BLaER1 treated with 17β-estradiol and CSF1 and Interleukin-3, amounts not matched to agents 10 nM and 100 nM (cell line): ENCODE measurements at regions not wholly inside any gene's neighbourhood (a gene's known extent, or its start where the extent isn't known, plus 50 kb on each side); places are given as distances from the start of the nearest gene placed in this dataset.
"Not testable (repeated sequence)": the region's sequence is repeated elsewhere in the genome, so short reads cannot be mapped to it uniquely, and the experiment has no call there.

Experiments used
- H3K27ac ChIP-seq, 11 experiments: shearing (Covaris generic); formaldehyde crosslinking; 2 replicates each; pipeline ENCODE4 v1.8.1; 2022
- H3K27me3 ChIP-seq, 11 experiments: shearing (Covaris generic); formaldehyde crosslinking; 2 replicates each; pipeline ENCODE4 v1.8.1; 2022
- H3K36me3 ChIP-seq, 11 experiments: shearing (Covaris generic); formaldehyde crosslinking; 2 replicates each; pipeline ENCODE4 v1.8.1; 2022
- H3K4me1 ChIP-seq, 10 experiments: shearing (Covaris generic); formaldehyde crosslinking; 2 replicates each; pipeline ENCODE4 v1.8.1; 2022
- H3K4me2 ChIP-seq, 11 experiments: shearing (Covaris generic); formaldehyde crosslinking; 2 replicates each; pipeline ENCODE4 v1.8.1; 2022
- H3K4me3 ChIP-seq, 10 experiments: shearing (Covaris generic); formaldehyde crosslinking; 2 replicates each; pipeline ENCODE4 v1.8.1; 2022
- H3K9ac ChIP-seq, 11 experiments: shearing (Covaris generic); formaldehyde crosslinking; 2 replicates each; pipeline ENCODE4 v1.8.1; 2022
- H3K9me3 ChIP-seq, 11 experiments: shearing (Covaris generic); formaldehyde crosslinking; replicated peaks in 1 of 11; 2 replicates each; pipeline ENCODE4 v1.8.1; 2022
- H4K20me1 ChIP-seq, 11 experiments: shearing (Covaris generic); formaldehyde crosslinking; 2 replicates each; pipeline ENCODE4 v1.8.1; 2022
- Cebpa-rat ChIP-seq, 11 experiments: shearing (Covaris generic); IDR thresholded peaks; 2 replicates each; pipeline ENCODE4 v1.8.1; 2022

- Histone ChIP-seq H3K36me3 (no peaks in the 10 kb centered on the region), H3K9me3 (peaks cover 16 to 34% (median 26%) of the 10 kb centered on the region in 11 experiments), H3K9ac (no peak overlapping the region), H3K4me2 (no peak overlapping the region), H3K27ac (no peak overlapping the region), H3K4me1 (no peaks in the 10 kb centered on the region), H3K27me3 (no peaks in the 10 kb centered on the region), H3K4me3 (no peak overlapping the region), H4K20me1 (no peaks in the 10 kb centered on the region)
- no peak for TF ChIP-seq Cebpa-rat (IDR thresholded peaks at IDR 0.05)
Observed at GRCh38 chr1:185648858-185649589, 85.2 kb upstream of the HMCN1 start.

DNA sequence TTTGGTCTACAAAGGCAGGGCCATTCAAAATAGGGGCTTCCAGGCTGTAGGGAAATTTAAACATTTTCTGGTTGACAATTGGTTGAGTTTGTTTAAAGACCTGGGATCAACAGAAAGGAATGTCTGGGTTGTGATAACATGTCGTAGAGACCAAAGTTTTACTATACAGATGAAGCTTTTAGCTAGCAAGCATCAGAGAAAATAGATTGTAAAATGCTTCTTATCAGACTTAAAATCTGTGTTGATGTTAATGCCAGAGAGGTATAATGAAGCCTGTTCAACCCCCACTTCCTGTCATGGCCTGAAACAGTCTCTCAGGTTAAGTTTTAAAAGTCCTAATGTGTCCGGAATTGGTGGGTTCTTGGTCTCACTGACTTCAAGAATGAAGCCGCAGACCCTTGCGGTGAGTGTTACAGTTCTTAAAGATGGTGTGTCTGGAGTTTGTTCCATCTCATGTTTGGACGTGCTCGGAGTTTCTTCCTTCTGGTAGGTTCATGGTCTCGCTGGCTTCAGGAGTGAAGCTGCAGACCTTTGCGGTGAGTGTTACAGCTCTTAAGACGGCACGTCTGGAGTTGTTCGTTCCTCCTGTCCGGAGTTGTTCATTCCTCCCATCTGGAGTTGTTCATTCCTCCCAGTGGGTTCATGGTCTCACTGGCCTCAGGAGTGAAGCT is 86.5 kb upstream of the HMCN1 start:
- H3K9ac ChIP-seq, H3K4me2 ChIP-seq, H3K27ac ChIP-seq: not testable (repeated sequence)

DNA sequence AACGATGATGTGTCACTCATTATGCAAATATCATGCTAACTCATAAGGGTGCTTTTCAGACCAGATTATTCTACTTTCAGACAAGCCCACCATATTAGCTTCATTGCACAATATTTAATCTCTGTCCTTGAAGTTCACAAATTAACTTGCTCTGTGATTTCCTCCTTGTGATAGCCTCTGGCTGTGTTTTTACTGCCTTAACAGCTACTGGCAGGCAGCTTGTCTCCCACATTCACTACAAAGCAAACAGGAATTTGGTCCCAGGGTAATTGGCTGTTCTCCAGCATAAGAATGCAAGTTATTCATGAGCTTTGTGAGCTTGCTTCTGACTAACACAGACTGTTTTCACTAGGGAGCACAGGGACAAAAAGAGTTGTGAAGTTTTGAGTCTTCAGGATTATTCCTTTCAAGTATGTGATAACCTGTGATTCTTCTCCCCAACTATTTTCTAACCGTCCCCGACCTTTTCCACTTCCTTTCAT is 87.9 kb upstream of the HMCN1 start:
- Histone ChIP-seq H3K4me2 (no peak overlapping the region), H3K4me3 (no peak overlapping the region), H3K27ac (no peak overlapping the region), H3K36me3 (no peaks in the 10 kb centered on the region), H3K4me1 (no peaks in the 10 kb centered on the region), H4K20me1 (no peaks in the 10 kb centered on the region), H3K9ac (no peak overlapping the region), H3K9me3 (peaks cover 17 to 40% (median 29%) of the 10 kb centered on the region in 11 experiments), H3K27me3 (no peaks in the 10 kb centered on the region)
- TF ChIP-seq Cebpa-rat (IDR thresholded peaks at IDR 0.05): no peak

More for the DNA sequence above, 86.5 kb upstream of the HMCN1 start:
- H3K4me1 ChIP-seq, H4K20me1 ChIP-seq, H3K27me3 ChIP-seq, H3K36me3 ChIP-seq, H3K4me3 ChIP-seq: not testable (repeated sequence)
- H3K9me3 ChIP-seq: peaks cover 17 to 36% (median 26%) of the 10 kb centered on the region in 11 experiments

GRCh38 chr1:185645686-185646085 is 88.5 kb upstream of the HMCN1 start:
- no peaks in the 10 kb centered on the region for H3K36me3 ChIP-seq
- H3K27me3 ChIP-seq: no peaks in the 10 kb centered on the region
- no peak overlapping the region for H3K4me3 ChIP-seq
- TF ChIP-seq Cebpa-rat (IDR thresholded peaks at IDR 0.05): no peak
- no peak overlapping the region for H3K27ac ChIP-seq
- H3K4me1 ChIP-seq: no peaks in the 10 kb centered on the region
- peaks cover 17 to 40% (median 29%) of the 10 kb centered on the region in 11 experiments for H3K9me3 ChIP-seq
- no peaks in the 10 kb centered on the region for H4K20me1 ChIP-seq
- H3K9ac ChIP-seq: no peak overlapping the region
- H3K4me2 ChIP-seq: no peak overlapping the region

DNA sequence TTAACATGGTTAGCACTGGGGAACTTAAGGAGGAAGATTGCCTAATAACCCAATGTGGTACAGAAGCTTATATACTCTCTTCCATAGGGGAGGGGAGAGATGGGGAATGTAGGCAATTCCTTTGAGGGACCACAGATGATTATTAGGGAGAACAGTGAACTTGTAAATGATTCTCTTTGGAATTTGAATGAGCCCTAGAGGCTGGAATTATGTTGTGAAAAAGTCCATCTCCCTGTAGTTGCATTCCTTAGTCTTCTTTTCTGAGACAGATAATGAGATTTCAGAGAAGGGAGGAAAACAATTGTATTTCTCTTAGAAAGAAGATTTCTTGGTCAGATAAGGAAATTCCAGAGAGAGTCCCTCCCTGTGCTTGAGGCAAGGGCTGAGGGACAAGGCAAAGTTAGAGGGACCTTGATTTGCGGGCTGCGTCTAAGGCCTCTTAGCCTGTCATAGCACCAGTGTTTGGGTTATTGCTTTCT is 89.0 kb upstream of the HMCN1 start:
- Histone ChIP-seq H3K9me3 (peaks cover 17 to 40% (median 29%) of the 10 kb centered on the region in 11 experiments), H3K36me3 (no peaks in the 10 kb centered on the region), H3K9ac (no peak overlapping the region), H3K4me1 (no peaks in the 10 kb centered on the region), H3K4me3 (no peak overlapping the region), H4K20me1 (no peaks in the 10 kb centered on the region), H3K27ac (no peak overlapping the region), H3K4me2 (no peak overlapping the region), H3K27me3 (no peaks in the 10 kb centered on the region)
- TF ChIP-seq Cebpa-rat (IDR thresholded peaks at IDR 0.05): no peak

DNA sequence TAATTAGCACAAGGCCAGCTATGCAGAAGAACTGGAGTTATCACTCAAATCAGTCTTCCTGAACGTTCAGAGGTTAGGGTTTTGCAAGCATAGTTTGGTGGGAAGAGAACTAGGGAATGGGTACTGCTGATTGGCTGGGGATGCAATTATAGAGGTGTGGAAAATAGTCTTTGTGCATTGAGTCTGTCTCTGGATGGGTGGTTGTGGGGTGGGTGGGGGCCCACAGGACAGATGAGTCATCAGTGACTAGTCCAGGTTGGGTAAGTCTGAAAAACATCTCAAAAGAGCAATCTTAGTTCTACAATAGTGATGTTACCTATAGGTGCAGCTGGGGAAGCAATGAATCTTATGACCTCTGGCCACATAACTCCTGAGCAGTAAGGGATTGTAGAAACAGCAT is 89.7 kb upstream of the HMCN1 start:
- no peaks in the 10 kb centered on the region for H3K4me1 ChIP-seq
- H3K36me3 ChIP-seq: no peaks in the 10 kb centered on the region
- H3K27me3 ChIP-seq: no peaks in the 10 kb centered on the region
- no peak overlapping the region for H3K4me3 ChIP-seq
- H3K9me3 ChIP-seq: peaks cover 17 to 39% (median 28%) of the 10 kb centered on the region in 11 experiments
- no peak overlapping the region for H3K27ac ChIP-seq
- no peak for TF ChIP-seq Cebpa-rat (IDR thresholded peaks at IDR 0.05)
- H4K20me1 ChIP-seq: no peaks in the 10 kb centered on the region
- no peak overlapping the region for H3K4me2 ChIP-seq
- H3K9ac ChIP-seq: no peak overlapping the region

DNA sequence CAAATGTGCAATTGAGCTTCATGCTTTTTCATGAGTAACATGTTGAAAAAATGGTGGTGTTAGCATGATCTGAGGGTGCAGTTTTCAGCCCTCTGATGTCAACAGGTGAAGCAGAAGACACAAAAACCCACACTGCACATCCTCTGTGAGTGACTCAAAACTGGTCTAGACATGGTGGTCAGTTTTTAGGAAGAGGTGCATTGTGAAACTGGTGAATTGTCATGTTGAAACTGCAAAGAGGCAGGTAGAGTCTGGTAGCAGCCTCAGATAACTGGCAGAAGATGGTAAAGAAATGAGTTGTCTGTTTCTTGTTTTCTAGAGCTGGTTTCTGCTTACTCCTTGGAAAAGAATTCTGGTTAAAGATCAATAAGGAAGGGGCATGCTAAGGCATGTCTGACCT is 97.3 kb upstream of the HMCN1 start:
- H4K20me1 ChIP-seq: no peaks in the 10 kb centered on the region
- peaks cover 4 to 24% (median 13%) of the 10 kb centered on the region in 11 experiments; a peak in 14 of 22 replicates for H3K9me3 ChIP-seq
- H3K4me1 ChIP-seq: peaks cover 0 to 25% (median 5%) of the 10 kb centered on the region in 10 experiments; a peak in 10 of 20 replicates
- H3K27ac ChIP-seq: no peak overlapping the region
- H3K4me3 ChIP-seq: no peak overlapping the region
- no peaks in the 10 kb centered on the region for H3K27me3 ChIP-seq
- no peak overlapping the region for H3K4me2 ChIP-seq
- no peak overlapping the region for H3K9ac ChIP-seq
- H3K36me3 ChIP-seq: no peaks in the 10 kb centered on the region
- TF ChIP-seq Cebpa-rat (IDR thresholded peaks at IDR 0.05): no peak

DNA sequence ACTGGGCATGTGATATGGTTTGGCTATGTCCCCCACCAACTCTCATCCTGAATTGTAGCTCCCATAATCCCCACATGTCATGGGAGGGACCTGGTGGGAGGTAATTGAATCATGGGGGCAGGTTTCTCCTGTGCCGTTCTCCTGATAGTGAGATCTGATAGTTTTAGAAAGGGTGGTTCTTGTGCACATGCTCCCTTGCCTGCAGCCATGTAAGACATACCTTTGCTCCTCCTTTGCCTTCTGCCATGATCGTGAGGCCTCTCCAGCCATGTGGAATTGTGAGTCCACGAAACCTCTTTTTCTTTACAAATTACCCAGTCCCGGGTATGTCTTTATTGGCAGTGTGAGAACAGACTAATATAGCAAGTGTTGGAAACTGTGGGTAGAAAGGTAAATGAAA is 99.5 kb upstream of the HMCN1 start:
- H3K4me2 ChIP-seq: no peak overlapping the region
- H3K9me3 ChIP-seq: peaks cover 4 to 24% (median 13%) of the 10 kb centered on the region in 11 experiments; a peak in 14 of 22 replicates
- TF ChIP-seq Cebpa-rat (IDR thresholded peaks at IDR 0.05): no peak
- no peaks in the 10 kb centered on the region for H3K27me3 ChIP-seq
- H4K20me1 ChIP-seq: no peaks in the 10 kb centered on the region
- H3K27ac ChIP-seq: no peak overlapping the region
- no peaks in the 10 kb centered on the region for H3K36me3 ChIP-seq
- H3K9ac ChIP-seq: no peak overlapping the region
- H3K4me1 ChIP-seq: peaks cover 0 to 25% (median 5%) of the 10 kb centered on the region in 10 experiments; a peak in 10 of 20 replicates
- H3K4me3 ChIP-seq: no peak overlapping the region

- Histone ChIP-seq H3K4me2 (peak overlapping the region in 6 of 11 experiments; percentile 6 to 74 (median 64); a peak in 10 of 22 replicates), H3K4me3 (no peak overlapping the region), H3K27ac (peak overlapping the region in 5 of 11 experiments; percentile 34 to 72 (median 58); a peak in 8 of 22 replicates), H4K20me1 (no peaks in the 10 kb centered on the region), H3K9ac (0 out of 22 replicates have a peak overlapping the region, but pooled peaks of 1 of the 11 experiments have one; percentile 8), H3K27me3 (no peaks in the 10 kb centered on the region), H3K36me3 (no peaks in the 10 kb centered on the region), H3K4me1 (peaks cover 0 to 25% (median 5%) of the 10 kb centered on the region in 10 experiments; a peak in 10 of 20 replicates), H3K9me3 (peaks cover under 1 to 17% (median 9%) of the 10 kb centered on the region in 11 experiments; a peak in 14 of 22 replicates)
- TF ChIP-seq Cebpa-rat (IDR thresholded peaks at IDR 0.05): peak in 4 of 11 experiments; percentile 50 to 80 (median 66); a peak in 6 of 22 replicates
Observed at GRCh38 chr1:185632659-185633423, 101.3 kb upstream of the HMCN1 start.
